ENCODE measurements at regions not wholly inside any gene's neighbourhood (a gene's known extent, or its start where the extent isn't known, plus 50 kb on each side); places are given as distances from the start of the nearest gene placed in this dataset.
"Not testable (repeated sequence)": the region's sequence is repeated elsewhere in the genome, so short reads cannot be mapped to it uniquely, and the experiment has no call there.

DNA sequence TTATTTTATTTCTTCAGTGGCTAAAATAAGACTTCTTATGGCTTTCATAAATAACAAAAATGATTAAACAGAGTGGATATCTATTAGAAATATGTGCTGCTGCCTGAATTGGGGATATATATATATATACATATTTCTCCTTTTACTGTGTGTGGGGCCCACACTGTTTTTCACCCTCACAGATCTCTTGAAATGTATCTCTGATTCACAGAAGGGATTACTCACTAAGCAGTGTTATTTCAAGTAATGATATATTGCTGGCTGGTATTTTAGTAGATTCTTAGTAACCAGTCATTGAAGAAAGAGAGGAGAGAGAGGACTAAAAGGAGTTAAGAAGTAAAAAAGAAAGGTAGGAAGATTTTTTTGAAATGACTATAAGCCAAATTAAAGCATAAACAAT is 308.6 kb upstream of the NRP1 start:
- no peak for DNase-seq

DNA sequence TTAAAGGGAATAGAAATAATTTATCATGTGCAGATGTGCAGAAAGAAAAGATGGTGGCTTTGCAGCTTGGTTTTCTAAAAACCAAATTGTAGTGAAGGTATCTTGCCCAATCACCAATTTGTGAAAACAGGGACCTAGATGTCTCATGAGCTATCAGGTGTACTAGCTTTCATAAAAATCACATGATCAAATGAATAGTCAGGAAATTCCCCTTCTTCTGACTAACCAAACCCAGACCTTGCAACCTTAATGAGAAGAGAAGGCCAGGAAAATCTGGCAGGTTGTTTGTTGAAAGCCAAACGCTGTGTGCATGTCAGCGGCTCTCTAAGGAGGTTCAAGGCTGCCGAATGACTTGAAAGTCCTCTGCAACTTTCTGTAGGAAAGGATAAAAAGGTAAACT is 304.4 kb upstream of the NRP1 start:
- DNase-seq = no peak

DNA sequence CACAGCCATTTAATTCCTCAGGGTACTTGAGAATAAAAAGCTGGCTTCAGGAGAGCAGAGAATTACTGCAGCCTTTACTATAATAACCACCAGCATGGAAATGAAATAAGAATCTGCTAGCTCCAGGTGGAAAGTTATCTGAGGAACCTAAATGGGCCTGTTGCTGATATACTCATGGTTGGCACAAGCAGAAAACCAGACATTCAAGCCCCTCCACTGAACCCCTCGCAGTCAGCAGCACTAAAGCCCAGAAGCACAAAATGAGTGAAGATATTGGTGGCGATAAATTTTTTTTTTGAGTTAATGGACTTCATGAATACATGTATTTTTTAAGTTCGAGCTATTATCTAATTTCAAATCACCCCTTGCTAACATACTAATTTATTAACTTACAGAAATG is 303.9 kb upstream of the NRP1 start:
- no peak for DNase-seq

DNA sequence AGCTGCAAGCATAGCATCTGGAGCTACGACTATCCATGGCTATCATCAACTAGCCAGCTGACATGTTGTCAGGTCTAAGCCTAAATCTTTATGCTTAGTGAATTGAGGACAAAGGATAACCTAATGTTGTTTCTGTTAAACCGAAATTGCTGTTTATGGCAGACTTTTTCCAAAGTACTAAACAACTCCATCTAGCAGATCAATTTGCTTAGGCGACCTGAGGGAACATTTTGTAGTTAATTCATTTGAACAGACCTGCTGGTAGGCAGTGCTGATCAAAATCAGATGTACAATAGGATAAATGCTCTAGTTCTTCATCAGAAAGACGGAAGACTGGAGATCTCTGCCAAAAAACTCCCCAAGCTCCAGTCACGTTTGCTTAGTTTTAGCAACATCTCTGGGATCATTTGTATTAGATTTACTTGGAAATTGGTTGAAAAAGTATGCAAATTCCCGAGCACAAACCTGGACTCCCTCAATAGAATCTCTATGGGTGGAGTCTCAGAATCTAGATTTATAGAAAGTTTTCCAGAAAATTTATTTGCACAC is 301.6 kb upstream of the NRP1 start:
- DNase-seq = no peak

DNA sequence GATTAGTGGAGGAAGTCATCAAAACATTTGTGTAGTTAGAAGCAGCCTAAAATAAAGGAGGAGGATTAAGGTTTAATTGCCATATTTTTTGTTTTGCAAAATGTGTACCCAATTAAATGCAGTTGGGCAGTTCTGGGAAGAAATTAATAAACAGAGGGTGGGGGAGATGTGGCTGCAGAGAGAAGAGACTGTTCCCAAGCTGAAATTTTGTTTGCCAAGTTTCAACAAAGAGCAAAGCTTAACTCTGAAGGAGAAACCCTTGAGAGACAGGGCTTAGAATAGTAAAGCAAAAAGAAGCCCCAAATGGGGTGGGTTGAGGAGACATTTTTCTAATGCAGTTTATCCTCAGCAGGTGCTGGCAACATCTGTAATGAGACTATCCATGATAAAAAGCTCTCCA is 298.0 kb upstream of the NRP1 start:
- no peak for DNase-seq

DNA sequence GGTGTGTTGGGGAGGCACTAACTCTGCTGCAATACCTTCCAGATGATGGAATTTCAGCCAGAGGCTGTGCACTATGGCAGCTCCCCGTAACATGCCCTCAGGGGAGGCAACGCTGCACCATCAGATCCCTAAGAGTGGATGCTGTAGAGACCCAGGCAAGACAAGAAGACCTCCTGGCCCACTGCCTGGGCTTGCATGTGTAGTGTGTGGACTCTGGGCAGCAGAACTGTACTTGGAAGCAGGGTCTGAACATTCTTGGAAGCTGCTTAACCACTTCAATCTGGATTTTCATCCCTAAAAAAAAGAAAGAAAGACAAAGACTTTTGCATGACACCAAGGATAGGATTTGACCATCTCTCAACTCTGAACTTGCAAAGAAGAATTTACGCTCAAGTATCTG is 297.5 kb upstream of the NRP1 start:
- no peak for DNase-seq

DNA sequence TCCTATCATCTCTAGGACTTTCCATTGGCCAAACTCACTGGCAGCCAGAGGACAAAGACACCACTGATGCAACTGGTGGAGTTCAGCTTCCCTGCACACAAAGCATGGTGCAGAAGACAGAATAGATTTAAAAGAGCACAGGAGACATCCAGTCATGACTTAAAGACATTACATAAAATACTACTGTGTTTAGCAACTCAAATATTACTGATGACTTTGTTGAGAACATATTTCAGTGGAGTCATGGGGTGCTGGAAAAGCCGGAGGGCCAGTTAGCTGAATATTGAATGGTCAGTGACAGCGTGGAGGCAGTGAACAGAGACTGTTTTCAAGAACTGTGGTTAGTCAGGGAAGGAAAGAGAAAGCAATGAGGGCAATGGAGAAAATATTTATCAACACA is 296.3 kb upstream of the NRP1 start:
- DNase-seq = no peak

DNA sequence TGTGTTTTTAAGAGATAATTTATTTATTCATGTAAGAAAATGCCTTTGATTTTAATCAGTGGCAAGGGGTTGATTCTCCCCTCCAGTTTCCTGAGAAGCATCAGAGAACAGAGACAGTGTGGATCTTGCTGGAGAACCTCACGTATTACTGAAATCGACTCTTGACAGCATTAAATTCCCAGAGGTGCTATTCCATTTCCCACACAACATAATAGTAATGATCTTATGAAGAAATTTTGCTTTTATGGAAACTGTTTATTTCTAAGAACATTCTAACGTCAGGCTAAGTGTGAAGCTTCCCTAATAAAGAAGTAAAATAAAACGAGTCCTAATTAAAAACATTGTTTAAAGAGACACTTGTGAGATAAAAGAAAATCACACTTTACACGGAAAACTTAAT is 293.1 kb upstream of the NRP1 start:
- DNase-seq = no peak

DNA sequence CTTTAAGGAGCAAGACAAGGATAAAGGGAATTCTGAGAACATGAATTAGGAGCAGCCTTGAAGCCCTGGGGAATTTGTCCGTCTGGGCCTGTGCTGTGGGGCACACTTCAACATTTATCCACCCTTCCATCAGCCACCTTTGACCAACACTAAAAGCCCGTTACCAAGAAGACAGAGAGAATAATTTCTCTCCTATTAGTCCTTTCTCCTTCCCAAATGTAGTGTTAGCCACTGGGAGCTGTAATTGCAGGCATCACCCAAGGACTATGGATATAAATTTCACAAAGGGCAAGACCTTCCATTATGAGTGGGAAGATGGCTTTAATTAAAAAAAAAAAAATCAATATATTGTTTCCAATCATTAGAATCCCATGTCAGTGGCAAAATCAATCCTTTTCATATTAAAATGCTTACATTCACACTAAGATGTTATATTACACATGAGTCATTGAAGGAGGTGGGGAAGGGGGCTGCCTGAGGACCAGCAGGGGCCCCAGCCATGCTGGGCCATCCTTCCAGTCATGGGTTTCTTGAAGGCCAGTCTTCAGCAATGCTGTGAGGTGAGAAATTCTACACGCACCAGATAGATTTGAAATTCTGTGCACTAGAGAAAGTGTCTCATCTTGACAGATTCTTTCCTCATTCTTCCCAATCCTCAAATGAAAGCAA is 292.5 kb upstream of the NRP1 start:
- no peak for DNase-seq

DNA sequence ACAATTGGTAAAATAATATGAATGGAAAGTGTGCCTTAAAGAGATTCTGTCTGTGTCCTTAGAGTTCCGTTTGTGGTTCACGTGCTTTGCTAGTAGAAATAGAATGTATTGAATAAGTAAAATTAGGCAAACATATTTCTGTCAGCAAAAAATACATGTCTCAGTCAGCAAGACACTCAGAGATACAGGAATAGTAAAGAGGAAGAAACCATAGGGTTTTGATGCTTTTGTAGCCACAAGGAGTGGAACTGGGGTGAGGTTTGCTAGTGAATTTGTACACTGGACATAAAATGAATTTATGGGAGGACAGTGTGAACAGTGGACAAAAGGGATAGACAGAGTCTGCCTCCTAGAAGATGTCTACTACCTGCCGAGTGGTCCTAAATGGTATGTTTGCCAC is 289.2 kb upstream of the NRP1 start:
- no peak for DNase-seq

DNA sequence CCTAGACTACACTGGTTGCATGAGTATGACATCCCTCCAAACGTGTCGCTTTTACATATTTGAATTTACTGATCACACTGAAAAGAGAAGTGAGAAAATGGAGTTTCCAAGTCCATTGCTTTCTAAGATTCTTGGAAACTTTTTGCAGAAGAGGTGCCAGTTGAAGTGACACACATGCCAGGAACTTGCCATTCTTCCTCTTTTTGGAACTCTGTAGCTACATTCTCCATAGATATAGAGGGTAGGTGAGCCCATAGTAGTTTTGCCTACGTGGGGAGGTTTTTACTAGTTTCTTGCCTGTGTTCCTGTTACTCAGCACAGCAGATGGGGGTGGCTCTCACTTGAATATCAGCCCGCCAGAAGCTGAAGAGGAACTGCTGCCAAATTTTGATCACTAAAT is 286.6 kb upstream of the NRP1 start:
- DNase-seq = no peak

DNA sequence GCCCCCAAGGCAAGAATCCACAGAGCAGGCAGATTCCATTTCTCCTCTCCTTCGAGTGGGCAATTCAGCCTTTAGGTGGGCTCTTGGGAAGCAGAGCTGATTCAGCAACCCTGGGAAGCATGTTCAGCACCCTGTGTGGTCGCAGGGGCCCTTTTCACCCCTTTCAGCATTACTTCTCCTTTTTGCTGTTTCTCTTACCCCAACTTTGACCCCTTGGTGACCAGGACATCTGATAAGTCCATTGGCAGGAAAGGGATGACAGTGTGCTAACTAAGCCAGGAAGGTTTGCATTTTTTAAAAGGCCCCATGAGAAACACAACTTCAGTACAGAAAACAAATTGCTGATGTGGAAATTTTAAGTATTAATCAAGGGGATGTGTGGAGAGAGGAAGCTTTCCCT is 283.7 kb upstream of the NRP1 start:
- no peak for DNase-seq

DNA sequence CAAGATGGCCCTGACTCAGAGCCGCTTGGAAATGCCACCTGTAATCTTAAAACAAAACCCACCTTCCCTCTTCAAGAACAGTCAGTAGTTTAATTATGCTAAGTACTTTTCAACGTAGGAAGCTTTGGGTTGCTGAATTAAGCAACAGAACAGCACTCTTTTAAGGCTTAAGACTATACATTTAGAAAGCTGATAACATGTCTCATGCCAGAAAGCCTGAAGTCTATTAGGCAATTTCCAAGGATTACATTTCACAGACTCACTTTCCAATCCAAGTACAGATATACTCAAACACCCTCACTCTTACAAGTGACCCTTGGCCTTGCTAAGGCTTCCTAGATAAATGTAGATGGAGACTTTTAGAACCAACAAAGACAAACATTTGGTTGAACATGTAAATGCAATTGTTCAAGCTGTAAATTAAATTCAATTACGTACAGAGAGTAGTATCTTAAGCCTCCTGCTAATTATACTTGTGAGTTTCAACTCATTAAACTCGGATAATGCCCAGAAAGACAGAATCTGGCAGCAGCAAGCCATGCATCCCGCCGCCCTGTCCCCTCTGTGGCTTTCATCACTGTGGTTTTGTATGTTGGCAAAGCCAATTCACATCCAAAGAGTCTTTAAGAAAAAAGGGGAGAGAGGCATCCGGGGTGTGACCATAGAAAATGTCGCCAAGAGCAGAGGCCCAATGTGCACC is 283.1 kb upstream of the NRP1 start:
- DNase-seq = no peak

DNA sequence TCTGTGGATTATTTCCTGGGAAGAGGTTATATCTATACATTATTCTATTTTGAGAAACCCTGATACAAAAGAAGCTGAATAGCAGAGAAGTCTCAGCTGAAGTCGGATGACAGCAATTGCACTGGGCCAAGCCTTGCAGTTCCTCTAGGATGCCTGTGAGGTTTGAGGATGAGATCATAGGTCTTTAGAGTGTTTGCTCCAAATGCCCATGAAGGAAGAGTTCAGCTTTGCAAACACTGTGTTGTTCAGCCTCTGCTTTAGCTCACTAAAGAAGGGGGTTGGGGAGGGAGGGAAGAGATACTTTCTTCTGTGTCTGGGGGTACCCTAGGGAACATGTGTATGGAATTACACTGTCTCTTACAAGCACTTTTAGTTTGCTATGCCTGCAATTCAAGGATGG is 282.5 kb upstream of the NRP1 start:
- DNase-seq = no peak

DNA sequence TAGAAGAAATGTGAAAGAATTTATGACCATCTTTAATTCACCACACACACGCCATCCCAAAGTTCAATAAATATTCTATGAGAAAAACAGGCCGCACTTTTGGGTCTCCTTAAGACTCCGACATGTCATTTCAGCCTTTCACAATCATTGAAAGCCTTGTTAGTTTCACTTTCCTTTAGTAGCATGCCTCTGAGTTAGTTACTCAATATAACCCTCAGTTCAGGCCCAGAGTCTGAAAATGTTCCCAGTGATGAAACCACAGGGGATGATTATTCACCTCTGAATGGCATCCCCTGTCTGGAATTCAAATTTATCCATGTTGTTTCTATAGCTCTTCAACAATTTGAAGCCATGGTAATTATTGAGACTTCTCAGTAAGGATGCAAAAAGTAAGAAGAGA is 278.1 kb upstream of the NRP1 start:
- no peak for DNase-seq

DNA sequence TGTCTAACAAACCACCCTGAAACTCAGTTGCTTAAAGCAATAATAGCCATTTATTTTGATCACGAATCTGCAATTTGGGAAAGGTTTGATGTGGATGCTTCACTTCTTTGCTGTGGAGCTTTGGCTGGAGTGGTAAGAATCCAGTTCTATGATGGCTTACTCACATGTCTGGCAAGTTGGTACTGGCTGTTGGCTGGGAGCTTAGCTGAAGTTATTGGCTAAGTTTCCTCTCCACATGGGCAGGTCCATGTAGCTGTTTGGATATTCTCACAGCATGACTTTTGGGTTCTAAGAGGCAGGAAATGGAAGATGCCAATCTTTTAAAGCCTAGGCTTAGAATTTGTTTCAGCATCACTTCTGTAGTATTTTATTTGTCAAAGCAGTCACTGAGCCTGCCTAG is 277.6 kb upstream of the NRP1 start:
- no peak for DNase-seq

DNA sequence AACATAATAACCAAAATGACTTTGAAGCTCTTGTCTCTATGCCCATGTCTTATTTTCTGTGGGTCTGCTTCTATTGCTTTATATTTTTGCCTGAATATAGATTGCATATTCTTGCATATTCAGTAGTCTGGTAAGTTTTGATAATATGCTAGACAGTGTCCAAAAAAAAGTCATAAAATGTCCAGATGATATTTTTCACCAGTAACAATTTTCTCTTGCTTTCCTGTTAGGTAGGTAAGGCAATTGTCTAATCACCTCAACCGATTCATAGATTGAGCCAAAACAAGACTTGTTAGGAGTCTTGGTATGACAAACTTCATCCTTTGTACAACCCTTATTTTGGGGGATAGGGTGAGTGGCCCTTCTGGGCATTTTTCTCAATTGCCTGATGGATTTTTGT is 277.0 kb upstream of the NRP1 start:
- DNase-seq = no peak

DNA sequence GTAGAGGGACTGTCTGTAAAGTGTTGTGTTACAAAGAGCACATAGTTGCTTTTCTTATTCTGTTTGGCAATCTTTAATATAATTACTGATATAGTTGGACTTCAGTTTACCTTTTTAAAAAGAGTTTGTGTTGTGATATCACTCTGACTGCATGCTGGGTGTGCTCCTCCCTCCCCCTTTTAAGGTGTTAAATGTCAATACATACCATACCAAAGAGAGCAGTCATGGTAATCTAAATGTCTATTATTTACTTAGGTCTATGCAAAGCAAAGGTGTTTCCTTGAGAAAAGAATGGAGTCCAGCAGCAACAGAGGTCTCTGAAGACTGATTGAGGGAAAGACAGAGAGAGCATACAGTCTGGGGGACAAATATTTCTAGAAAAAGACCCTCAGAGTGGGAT is 275.1 kb upstream of the NRP1 start:
- no peak for DNase-seq

DNA sequence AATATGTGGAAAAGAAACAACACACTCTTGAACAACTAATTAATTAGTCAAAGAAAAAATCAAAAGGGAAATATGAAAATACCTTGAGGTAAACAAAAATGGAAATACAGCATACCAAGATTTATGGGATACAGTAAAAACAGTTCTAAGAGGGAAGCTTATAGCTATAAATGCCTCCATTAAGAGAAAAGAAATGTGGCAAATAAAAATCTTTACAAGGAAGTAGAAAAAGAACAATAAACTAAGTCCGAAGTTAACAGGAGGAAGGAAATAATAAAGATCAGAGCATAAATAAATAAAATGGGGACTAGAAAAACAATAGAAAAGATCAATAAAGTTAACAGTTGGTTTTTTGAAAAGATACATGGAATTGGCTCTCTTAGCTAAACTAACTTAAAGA is 267.8 kb upstream of the NRP1 start:
- DNase-seq = no peak

DNA sequence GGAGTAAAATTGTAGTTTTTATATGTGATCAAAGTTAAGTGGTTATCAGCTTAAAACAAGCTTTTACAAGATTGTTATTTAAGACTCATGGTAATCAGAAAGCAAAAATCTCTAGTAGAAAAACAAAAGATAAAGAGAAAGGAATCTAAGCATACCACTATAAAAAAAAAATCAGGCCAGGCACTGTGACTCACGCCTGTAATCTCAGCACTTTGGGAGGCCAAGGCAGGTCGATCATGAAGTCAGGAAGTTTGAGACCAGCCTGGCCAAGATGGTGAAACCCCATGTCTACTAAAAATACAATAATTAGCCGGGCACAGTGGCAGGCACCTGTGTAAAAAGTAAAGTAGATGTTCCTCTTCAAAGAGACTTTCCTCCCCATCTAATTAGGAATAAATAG is 265.9 kb upstream of the NRP1 start:
- no peak for DNase-seq

DNA sequence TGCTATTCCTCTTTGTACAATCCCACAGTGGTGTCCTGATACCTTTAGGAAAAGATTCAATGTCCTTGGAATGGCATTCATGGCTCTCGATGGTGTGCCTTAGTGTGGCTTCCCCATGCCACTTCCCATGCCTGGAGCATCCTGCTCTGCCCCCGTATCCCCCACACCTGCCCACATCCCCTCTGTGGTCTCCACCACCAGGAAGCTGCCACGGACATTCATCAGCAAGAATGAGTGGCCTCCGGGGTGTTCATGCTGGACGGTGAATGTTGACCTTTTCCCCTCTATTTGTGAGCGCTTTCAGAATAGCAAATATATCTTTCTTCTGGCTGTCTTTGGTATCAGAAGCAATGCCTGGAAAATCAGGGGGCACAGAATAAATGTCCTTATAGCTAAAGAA is 262.0 kb upstream of the NRP1 start:
- no peak for DNase-seq

DNA sequence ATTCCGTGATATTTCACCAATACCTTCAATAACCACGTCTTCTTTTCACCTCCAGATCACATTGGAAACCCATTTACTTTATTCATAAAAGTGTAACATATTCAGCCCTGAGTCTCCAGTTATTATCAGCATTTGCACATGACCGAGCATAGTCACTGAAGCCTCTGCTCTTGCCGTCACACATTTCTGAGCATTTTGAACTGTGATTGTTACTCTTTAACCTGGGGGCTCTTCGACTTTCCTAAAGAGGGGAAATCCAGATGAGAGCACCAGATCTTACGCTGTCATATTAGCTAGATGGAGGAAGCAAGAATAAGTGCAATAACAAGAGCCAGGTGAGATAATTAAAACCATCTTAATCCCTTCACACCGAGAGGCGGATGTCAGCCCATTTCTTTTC is 260.0 kb upstream of the NRP1 start:
- no peak for DNase-seq

DNA sequence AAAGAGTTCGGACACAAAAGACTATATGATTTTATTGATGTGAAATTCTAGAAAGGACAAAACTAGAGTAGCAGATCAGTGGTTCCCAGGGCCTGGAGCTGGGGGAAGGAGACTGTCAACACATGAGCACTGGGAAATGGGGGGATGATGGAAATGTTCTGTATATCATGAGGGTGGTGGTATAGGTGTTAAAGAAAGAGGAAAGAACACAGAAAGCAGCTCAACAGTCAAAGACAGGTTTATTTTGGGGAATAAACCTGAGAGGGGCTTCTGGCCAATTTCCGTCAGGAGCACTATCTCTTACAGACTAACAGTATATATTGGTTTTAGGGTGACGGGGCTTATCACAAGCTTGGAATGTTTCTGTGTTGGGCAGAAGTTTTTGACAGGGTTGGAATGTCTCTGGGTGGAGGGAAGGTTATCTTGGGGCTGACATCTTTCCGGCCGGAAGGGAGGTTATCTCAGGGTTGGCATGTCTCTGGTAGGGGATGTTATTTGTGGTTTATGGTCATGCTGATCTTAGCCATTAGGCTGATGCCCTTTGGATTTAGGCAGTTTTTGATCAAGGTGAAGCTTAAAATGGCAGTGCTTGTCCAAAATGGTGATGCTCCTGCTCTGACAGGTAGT is 254.6 kb upstream of the NRP1 start:
- no peak for DNase-seq

DNA sequence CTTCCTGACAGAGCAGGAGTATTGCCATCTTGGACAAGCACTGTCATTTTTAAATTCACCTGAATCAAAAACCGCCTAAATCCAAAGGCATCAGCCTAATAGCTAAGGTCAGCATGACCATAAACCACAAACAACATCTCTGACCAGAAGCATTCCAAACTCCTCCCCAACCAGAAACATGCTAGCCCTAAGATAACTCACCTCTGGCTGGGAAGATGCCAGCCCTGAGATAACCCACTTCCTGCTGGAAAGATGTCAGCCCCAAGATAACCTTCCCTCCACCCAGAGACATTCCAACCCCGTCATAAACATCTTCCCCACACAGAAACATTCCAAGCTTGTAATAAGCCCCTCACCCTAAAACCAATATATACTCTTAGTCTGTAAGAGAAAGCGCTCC is 250.1 kb upstream of the NRP1 start:
- not testable (repeated sequence) for DNase-seq
